ENCODE measurements at regions not wholly inside any gene's neighbourhood (a gene's known extent, or its start where the extent isn't known, plus 50 kb on each side); places are given as distances from the start of the nearest gene placed in this dataset.

- H3K9me3 ChIP-seq (ENCODE audit: low read depth) = no peaks in the 10 kb centered on the region
- H3K9me2 ChIP-seq (replicated peaks; ENCODE audit: insufficient read depth) = no peaks in the 10 kb centered on the region
- H3K79me2 ChIP-seq = no peaks in the 10 kb centered on the region
- DNase-seq (ENCODE audit: low spot score) = no peak
- H3K4me2 ChIP-seq = no peak overlapping the region
- H4K20me1 ChIP-seq (ENCODE audit: insufficient read depth, poor library complexity, severe bottlenecking) = no peaks in the 10 kb centered on the region
- no peaks in the 10 kb centered on the region for H3K27me3 ChIP-seq
- no peaks in the 10 kb centered on the region for H3K36me3 ChIP-seq (replicated peaks; ENCODE audit: insufficient read depth, low read depth)
- 94% methylated on average over 3 of the region's 3 CpGs for WGBS (ENCODE audit: low lambda C conversion rate, missing lambda C conversion rate)
- H3K4me1 ChIP-seq (ENCODE audit: insufficient read depth) = no peaks in the 10 kb centered on the region
- TF ChIP-seq EZH2phosphoT487 (IDR thresholded peaks at IDR 0.05; ENCODE audit: low read depth, severe bottlenecking, unreplicated experiment) = no peak
- TF ChIP-seq CTCF (IDR thresholded peaks at IDR 0.05; ENCODE audit: poor library complexity) = no peak
- no peak for TF ChIP-seq EZH2 (IDR thresholded peaks at IDR 0.05; ENCODE audit: borderline replicate concordance)
- no peak overlapping the region for H3K27ac ChIP-seq
- H2AFZ ChIP-seq = no peak overlapping the region
- H3K4me3 ChIP-seq = no peak overlapping the region
These were observed 1052.0 kb downstream of the TAF11L14 start for GRCh38 chr5:18686253-18686652.

GRCh38 chr5:18687429-18687828, 1053.2 kb downstream of the TAF11L14 start:
- no peaks in the 10 kb centered on the region for H3K36me3 ChIP-seq (replicated peaks; ENCODE audit: insufficient read depth, low read depth)
- H3K27me3 ChIP-seq = no peaks in the 10 kb centered on the region
- H3K4me2 ChIP-seq = no peak overlapping the region
- H3K4me3 ChIP-seq = no peak overlapping the region
- WGBS (ENCODE audit: low lambda C conversion rate, missing lambda C conversion rate) = 91% methylated on average over 2 of the region's 2 CpGs
- H4K20me1 ChIP-seq (ENCODE audit: insufficient read depth, poor library complexity, severe bottlenecking) = no peaks in the 10 kb centered on the region
- H3K79me2 ChIP-seq = no peaks in the 10 kb centered on the region
- H3K9me3 ChIP-seq (ENCODE audit: low read depth) = no peaks in the 10 kb centered on the region
- TF ChIP-seq CTCF (IDR thresholded peaks at IDR 0.05; ENCODE audit: poor library complexity) (no peak), EZH2phosphoT487 (IDR thresholded peaks at IDR 0.05; ENCODE audit: low read depth, severe bottlenecking, unreplicated experiment) (no peak), EZH2 (IDR thresholded peaks at IDR 0.05; ENCODE audit: borderline replicate concordance) (no peak)
- DNase-seq (ENCODE audit: low spot score) = no peak
- H3K4me1 ChIP-seq (ENCODE audit: insufficient read depth) = no peaks in the 10 kb centered on the region
- H3K9me2 ChIP-seq (replicated peaks; ENCODE audit: insufficient read depth) = no peaks in the 10 kb centered on the region
- no peak overlapping the region for H3K27ac ChIP-seq
- H2AFZ ChIP-seq = no peak overlapping the region

- Histone ChIP-seq H3K9me3 (ENCODE audit: low read depth) (no peaks in the 10 kb centered on the region), H4K20me1 (ENCODE audit: insufficient read depth, poor library complexity, severe bottlenecking) (no peaks in the 10 kb centered on the region), H2AFZ (no peak overlapping the region), H3K4me3 (no peak overlapping the region), H3K36me3 (replicated peaks; ENCODE audit: insufficient read depth, low read depth) (no peaks in the 10 kb centered on the region), H3K4me1 (ENCODE audit: insufficient read depth) (no peaks in the 10 kb centered on the region), H3K27ac (no peak overlapping the region), H3K79me2 (no peaks in the 10 kb centered on the region), H3K4me2 (no peak overlapping the region), H3K27me3 (no peaks in the 10 kb centered on the region), H3K9me2 (replicated peaks; ENCODE audit: insufficient read depth) (no peaks in the 10 kb centered on the region)
- TF ChIP-seq CTCF (IDR thresholded peaks at IDR 0.05; ENCODE audit: poor library complexity) (no peak), EZH2phosphoT487 (IDR thresholded peaks at IDR 0.05; ENCODE audit: low read depth, severe bottlenecking, unreplicated experiment) (no peak), EZH2 (IDR thresholded peaks at IDR 0.05; ENCODE audit: borderline replicate concordance) (no peak)
- 80% methylated on average over 1 of the region's 1 CpG for WGBS (ENCODE audit: low lambda C conversion rate, missing lambda C conversion rate)
- DNase-seq (ENCODE audit: low spot score) = no peak
These were observed 1065.4 kb downstream of the TAF11L14 start for GRCh38 chr5:18699681-18700080.

- Histone ChIP-seq H2AFZ (no peak overlapping the region), H4K20me1 (ENCODE audit: insufficient read depth, poor library complexity, severe bottlenecking) (no peaks in the 10 kb centered on the region), H3K27me3 (no peaks in the 10 kb centered on the region), H3K9me3 (ENCODE audit: low read depth) (no peaks in the 10 kb centered on the region), H3K9me2 (replicated peaks; ENCODE audit: insufficient read depth) (no peaks in the 10 kb centered on the region), H3K27ac (no peak overlapping the region), H3K79me2 (no peaks in the 10 kb centered on the region), H3K36me3 (replicated peaks; ENCODE audit: insufficient read depth, low read depth) (no peaks in the 10 kb centered on the region), H3K4me2 (no peak overlapping the region), H3K4me3 (no peak overlapping the region), H3K4me1 (ENCODE audit: insufficient read depth) (no peaks in the 10 kb centered on the region)
- DNase-seq (ENCODE audit: low spot score) = no peak
- TF ChIP-seq EZH2phosphoT487 (IDR thresholded peaks at IDR 0.05; ENCODE audit: low read depth, severe bottlenecking, unreplicated experiment) (no peak), EZH2 (IDR thresholded peaks at IDR 0.05; ENCODE audit: borderline replicate concordance) (no peak), CTCF (IDR thresholded peaks at IDR 0.05; ENCODE audit: poor library complexity) (no peak)
- WGBS (ENCODE audit: low lambda C conversion rate, missing lambda C conversion rate) = 62% methylated on average over 1 of the region's 1 CpG
These were observed 1068.6 kb downstream of the TAF11L14 start for GRCh38 chr5:18702821-18703220.
